GM23248 (cell line): ENCODE measurements at regions not wholly inside any gene's neighbourhood (a gene's known extent, or its start where the extent isn't known, plus 50 kb on each side); places are given as distances from the start of the nearest gene placed in this dataset.

ENCODE experiments used
- EZH2 ChIP-seq: fragments of 200-600 bp; sonication (generic); IDR thresholded peaks from 2 replicates; pipeline ENCODE4 v1.6.1; 2018; ENCODE audit warnings: antibody characterized with exemption, mild to moderate bottlenecking; ENCODE audit not compliant: insufficient read depth, poor library complexity, severe bottlenecking
- EZH2phosphoT487 ChIP-seq: fragments of 200-600 bp; sonication (generic); IDR thresholded peaks from 2 replicates; pipeline ENCODE4 v1.6.1; 2018; ENCODE audit warnings: antibody characterized with exemption, moderate library complexity, mild to moderate bottlenecking, low read depth; ENCODE audit not compliant: insufficient read depth

DNA sequence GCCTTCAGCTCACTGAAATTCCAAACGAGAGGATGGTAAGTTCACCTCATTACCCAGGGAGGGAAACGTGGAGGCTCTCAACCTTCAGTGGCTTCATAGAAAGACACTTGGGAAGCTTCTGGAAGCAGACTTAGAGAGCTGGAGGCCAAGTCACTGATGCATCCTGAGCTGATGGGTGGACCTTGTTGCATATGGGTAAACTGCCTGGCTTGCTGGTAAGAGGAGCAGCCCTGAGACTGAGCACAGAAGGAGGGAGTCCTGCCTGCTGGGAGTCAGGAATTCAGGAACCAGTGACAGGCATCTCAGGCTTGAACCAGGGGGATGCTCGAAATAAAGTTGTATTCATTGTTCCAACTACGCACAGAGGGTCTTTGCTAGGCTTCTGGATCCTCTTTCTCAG, 66.5 kb upstream of the NPAS2 start:
- TF ChIP-seq EZH2 (no peak), EZH2phosphoT487 (no peak)
